NCI-H2081 (cell line): ENCODE measurements at regions not wholly inside any gene's neighbourhood (a gene's known extent, or its start where the extent isn't known, plus 50 kb on each side); places are given as distances from the start of the nearest gene placed in this dataset.

Source experiments
- DNase-seq, 2 experiments: peaks; one replicate each; lab custom pipeline; 2025; lab: John Stamatoyannopoulos, UW

- no peak for DNase-seq
These were observed 420.1 kb upstream of the PAPPA start for GRCh38 chr9:115733318-115734110.

DNA sequence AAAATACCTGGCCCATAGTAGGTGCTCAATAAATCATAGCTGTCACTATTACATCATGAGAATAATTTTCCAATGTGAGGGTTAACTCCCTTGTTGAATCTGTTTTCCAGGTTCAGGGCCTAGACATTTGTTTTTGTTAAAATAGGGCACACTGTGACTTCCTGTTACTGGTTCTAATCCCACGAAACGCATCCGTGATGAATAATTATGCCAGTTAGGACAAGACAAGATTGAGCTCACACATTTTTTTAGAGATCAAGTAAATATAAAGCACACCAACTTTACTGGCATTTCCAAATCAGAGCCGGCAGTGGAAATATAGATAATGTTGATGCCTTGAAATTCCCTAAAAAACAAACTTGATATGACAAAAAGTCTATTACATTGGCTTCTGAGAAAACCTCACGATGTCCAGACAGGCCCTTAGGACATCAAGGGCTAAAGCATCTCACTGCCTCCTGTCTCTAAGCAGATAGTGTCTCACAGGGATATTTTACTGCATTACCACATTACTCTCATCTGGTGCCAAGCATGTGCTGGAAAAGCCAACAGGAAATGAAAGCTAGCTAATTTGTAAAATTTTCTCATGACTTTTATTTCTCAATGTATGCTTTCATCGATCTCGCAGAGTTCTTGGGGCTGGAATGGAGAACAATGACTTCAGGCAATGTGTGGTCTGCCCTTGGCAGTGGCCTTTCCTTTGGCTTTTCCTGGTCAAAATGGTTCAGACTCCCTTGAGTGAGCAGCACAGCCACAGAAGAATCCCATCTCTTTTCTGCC, 414.3 kb upstream of the PAPPA start:
- DNase-seq = no peak

DNA sequence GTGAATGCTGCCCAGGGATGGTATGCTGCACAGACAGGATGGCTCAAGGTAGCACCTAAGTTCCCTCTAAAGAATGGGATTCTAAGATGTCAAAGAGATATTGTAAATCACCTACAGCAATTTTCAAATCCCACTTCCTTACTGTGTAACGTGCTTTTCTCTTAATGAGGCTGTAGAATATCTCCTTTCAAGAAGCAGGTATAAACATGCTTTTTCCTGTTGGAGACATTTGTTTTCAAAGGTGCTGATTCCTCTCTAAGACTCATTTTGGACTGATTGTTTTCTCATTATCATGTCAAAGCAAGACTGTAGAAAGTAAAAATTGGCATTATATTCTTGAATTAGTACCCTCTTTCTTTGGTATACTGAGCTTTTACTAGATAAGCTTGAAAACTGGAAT, 412.6 kb upstream of the PAPPA start:
- DNase-seq = no peak

DNA sequence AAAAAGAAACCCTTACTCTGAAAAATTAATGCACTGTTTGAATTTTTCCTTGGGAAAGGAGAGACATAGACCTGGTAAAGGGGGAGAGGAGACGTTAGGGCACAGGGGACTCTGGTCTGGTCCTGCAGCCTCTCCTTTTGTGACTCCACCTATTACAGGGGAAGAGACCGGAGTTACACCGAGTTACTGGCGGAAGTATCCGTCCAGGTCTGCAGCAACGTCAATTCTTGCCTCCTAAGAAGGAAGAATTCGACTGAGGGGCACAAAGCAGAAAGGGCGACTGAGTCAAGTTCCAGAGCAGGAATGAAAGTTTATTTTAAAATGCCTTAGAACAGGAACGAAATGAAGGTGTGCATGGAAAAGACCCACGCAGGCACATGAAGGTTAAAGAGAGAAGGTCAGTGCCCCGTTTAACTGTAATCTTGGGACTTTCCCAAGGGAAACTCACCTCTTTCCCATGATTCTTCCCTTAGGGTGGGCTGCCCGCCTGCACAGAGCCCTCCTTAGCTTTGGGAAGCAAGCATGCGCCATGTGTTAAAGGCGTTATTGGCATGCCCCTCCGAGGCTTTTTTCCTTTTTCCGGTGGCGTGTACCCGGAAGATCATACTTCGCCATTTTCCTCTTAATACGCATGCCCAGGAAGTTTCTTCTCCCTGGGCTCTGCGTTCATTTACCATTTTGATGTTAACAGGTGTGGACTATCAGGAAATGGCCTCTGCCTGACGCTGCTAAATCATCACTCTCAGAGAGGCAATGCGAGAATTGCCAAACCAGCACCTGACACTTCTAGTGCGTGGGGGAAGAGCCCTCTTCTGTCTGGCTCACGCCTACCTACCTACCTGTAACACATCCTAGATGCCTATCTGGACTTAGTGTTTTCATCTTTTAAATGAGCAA, 409.6 kb upstream of the PAPPA start:
- DNase-seq = no peak

GRCh38 chr9:115746496-115746895, 407.1 kb upstream of the PAPPA start:
- no peak for DNase-seq

- no peak for DNase-seq
These were observed 405.9 kb upstream of the PAPPA start for GRCh38 chr9:115747731-115748130.

- DNase-seq = no peak
These were observed 396.9 kb upstream of the PAPPA start for GRCh38 chr9:115756736-115757135.

DNA sequence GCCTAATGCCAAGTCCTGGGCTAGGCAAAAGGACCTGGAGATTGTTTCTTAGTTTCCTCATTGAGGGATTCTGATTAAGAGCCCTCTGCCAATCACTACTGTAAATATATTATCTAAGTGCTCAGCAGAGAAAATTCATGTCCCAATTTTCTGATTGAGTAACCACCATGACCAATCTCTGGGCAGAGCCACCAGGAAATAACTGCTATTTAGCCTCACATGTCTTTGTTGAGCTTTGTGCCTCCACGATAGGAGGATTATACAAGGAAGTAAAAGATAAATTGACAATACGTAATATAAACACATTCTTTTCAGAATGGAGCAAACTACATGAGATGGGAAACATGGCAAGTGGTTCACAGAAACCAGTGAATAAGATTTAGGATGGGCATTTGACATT, 396.1 kb upstream of the PAPPA start:
- no peak for DNase-seq

- no peak for DNase-seq
These were observed 395.1 kb upstream of the PAPPA start for GRCh38 chr9:115758441-115758840.

DNA sequence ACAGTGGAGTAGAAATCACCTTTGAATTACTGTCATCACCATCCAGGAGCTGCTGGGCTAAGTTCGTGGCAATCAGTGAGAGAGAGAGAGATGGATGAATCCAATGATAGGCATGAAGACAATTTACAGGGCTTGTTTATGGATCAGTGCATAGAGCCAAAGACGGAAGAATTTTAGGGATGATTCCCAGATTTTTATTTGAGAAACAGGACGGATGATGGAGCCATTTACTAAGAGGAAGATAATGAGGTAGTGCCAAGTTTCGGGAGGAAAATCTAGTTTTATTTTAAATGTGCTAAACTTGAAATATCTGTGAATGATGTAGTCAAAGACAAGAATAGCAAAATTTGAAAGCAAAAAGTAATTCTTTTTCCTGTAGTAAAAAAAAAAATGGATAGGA, 394.2 kb upstream of the PAPPA start:
- DNase-seq = no peak

DNA sequence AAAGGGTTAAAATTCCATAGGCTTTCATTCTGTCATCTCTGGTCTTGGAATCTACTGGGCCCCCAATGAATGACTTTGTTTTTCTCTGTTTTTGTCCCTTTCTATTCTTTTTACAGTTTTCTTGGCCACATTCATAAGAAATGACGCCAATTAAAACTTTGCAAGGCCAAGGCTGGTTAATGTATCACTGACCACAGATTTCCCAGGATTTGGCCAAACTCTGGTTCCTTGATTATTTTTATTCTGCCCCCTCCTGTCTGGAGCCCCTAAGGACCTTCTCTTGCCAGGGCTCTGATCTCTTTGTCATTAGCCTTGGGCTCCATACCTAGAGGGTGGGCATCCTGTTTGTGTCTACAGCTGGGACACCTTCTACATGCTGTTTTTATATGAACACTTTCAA, 388.9 kb upstream of the PAPPA start:
- DNase-seq = no peak

- DNase-seq = no peak
These were observed 388.5 kb upstream of the PAPPA start for GRCh38 chr9:115765060-115765459.

DNA sequence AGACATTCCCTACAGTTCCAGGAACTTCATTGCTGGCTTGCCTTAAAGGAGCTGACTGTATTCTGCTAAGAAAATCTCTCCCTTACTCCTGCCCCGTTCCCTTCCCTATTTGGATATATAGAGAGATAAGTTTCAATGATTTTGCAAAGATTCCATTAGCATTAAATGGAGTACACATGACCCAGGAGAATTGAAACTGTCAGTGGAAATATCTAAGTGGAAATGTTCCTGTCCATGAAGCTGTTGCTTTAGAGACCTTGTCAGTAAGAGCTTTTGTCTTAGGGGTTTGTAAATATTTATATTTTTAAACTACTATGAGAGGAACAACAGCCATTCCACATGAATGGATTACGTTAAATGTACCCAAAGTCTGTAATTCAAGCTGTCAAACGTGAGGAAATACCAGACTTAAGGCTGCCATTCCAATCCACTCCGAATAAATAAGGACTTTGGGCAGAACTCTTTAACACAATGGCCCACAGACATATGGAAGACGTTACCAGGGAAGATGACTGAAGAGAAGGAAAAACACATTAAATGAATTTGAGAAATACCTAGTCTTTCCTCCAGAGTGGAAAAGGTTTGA, 387.1 kb upstream of the PAPPA start:
- no peak for DNase-seq

- DNase-seq = no peak
These were observed 383.1 kb upstream of the PAPPA start for GRCh38 chr9:115770521-115770920.

DNA sequence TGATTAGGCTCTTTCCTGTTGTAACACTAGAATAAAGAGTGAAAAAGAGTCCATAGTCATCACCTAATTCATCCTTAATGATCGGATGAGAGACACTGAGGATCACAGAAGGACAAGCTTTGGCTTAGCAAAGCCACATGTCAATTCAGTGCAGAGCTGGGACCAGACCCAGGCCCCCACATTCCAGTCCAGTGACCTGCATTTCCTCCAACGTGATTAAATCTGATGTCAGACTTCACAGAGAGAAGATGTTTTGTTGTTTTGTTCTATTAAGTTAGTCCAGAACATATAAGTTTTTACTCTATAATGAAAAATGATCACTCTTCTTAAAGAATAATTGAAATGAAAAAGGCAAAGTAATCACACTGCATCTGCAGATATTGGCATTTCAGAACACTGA, 377.9 kb upstream of the PAPPA start:
- DNase-seq = no peak

GRCh38 chr9:115777610-115778009, 376.0 kb upstream of the PAPPA start:
- no peak for DNase-seq

DNA sequence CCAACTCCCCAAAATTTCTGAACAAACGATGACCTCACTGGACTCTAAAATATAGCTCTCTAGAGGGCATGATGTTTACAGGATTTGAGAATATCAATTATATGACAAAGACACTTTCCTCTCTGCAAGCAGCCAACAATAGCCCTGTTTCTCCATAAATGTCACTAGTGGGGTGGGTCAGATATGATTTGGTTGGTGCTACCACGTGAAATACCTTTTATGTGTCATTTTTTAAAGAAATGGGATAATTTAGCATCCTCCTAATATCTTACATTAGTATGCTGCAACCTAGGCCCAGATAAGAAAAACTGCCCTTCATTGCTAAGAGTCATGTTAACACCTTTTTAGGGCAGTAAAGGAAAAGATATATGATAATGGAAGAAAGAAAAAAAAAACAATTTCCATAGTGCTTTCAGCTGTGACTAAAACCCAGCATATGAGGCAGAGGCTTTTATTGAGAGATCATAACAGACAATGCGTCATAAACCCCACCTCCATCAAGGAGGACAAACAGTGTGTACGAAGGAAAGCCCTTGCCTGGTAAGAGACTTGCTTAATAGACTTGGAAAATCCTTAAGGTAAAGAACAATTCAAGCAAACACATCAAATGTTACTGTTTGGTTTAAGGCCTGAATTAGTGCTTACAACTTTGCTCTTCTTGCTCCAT, 372.4 kb upstream of the PAPPA start:
- peak in 1 of 2 experiments; percentile 21 for DNase-seq

DNA sequence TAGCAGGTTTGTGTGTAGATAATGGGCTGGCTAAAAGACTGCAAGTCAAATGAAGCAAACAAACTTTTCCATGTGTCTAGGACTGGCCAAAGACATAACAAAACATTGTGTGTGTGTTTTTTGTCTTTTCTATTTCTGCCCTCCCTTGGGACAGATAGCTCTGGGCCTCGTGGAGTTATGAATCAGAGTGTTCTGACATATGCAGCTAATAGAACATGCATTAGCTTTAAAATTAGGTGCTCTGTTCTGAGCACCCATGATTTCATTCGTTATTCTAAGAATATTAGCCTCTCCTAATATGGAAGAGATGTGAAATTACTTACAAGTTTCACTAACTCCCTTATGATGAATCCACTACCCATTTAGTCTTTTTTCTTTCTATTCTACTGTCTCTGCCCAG, 367.3 kb upstream of the PAPPA start:
- DNase-seq = no peak

GRCh38 chr9:115790520-115790919, 363.1 kb upstream of the PAPPA start:
- DNase-seq = no peak

DNA sequence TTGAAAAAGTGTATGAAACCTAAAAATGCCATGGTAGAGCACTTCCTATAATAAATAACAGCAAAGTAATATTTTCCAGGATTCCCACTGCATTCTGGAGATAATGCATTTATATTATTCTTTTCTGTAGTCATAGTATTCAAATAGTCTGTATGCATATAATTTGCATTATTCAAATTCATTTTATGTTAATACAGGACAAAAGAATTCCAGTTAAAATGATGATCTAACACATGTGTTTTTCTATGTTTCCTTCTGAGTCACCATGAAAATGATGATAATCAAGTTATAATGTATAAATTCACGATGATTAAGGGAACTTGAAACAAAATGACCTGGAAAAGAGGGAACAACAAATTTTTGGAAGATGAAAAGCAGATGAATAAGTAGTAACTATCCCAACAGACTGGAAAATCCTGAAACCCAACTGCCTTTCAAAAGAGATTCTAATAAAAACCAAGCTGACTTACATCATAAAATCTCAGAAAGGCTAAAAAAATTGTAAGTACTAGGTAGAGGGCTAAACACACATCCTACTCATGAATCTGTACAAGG, 358.6 kb upstream of the PAPPA start:
- no peak for DNase-seq

GRCh38 chr9:115799734-115800133, 353.9 kb upstream of the PAPPA start:
- DNase-seq = no peak
